K562 (cell line): ENCODE measurements at regions not wholly inside any gene's neighbourhood (a gene's known extent, or its start where the extent isn't known, plus 50 kb on each side); places are given as distances from the start of the nearest gene placed in this dataset.

Experiments used
- ATAC-seq: fragments of 200-7000 bp; cut with Tn5 transposase; 3 replicates; pipeline ENCODE4 v1.9.1; 2020; ENCODE audit warnings: moderate library complexity
- BruUV-seq: library from RNA; stranded (reverse); fragments of 400-500 nt; replicated peaks from 2 replicates; lab custom pipeline; 2021; lab: Mats Ljungman, UMichigan
- CTCF ChIA-PET: fragments of 300-600 bp; formaldehyde crosslinking; extraction: SDS; loops from one replicate; lab custom pipeline; 2021; ENCODE audit warnings: low intra/inter-chr PET ratio; lab: Yijun Ruan, JAX
- POLR2A ChIA-PET: fragments of 300-600, 350-650 bp; sonication (Branson Sonifier 250); formaldehyde crosslinking; extraction: SDS; loops from one replicate; lab custom pipeline; 2021; ENCODE audit warnings: antibody characterized with exemption, inconsistent platforms; lab: Yijun Ruan, JAX
- DNase-seq, 4 experiments: peaks; one replicate each; pipeline versions ENCODE4 v3.0.0 to v3.0.0-alpha.2; 2011 to 2018; ENCODE audit warnings: low spot score in 3 of 4, mixed read lengths in 3 of 4; ENCODE audit errors: extremely low read depth in 1 of 4
- FAIRE-seq: peaks from 2 replicates; lab custom pipeline; 2011; peaks lifted over from hg19 to GRCh38; lab: Jason Lieb, UNC
- H2AFZ ChIP-seq: 2 replicates; pipeline ENCODE4 v1.6.0; 2011; ENCODE audit warnings: low read depth, low read length, control low read depth, inconsistent platforms
- H3K27ac ChIP-seq: fragments of 200-600 bp; 3 replicates; pipeline ENCODE4 v1.8.0; 2011; ENCODE audit warnings: low read depth, mild to moderate bottlenecking, control low read depth, inconsistent platforms, low read length, moderate library complexity, mixed read lengths; ENCODE audit errors: extremely low read depth
- H3K27me3 ChIP-seq, 2 experiments: fragments of 300-600 bp in 1 of 2; 2 replicates in 1 of 2; 3 replicates in 1 of 2; pipeline versions ENCODE4 v1.6.0 to v1.8.0; 2011; ENCODE audit warnings: inconsistent platforms in 2 of 2, low read length in 2 of 2, mild to moderate bottlenecking in 1 of 2, mixed read lengths in 1 of 2, moderate library complexity in 1 of 2; ENCODE audit not compliant: control insufficient read depth in 2 of 2, insufficient read depth in 2 of 2
- H3K36me3 ChIP-seq: fragments of 300-600 bp; 3 replicates; pipeline ENCODE4 v1.8.0; 2011; ENCODE audit warnings: mild to moderate bottlenecking, low read length, inconsistent platforms; ENCODE audit not compliant: control insufficient read depth, insufficient read depth
- H3K4me1 ChIP-seq, 2 experiments: fragments of 200-600 bp in 1 of 2; replicated peaks in 1 of 2; 2 replicates in 1 of 2; 3 replicates in 1 of 2; pipeline versions ENCODE4 v1.5.1 to v1.8.0; 2011; ENCODE audit warnings: inconsistent platforms in 2 of 2, low read length in 2 of 2, mild to moderate bottlenecking in 1 of 2, mixed read lengths in 1 of 2, moderate library complexity in 1 of 2; ENCODE audit not compliant: control insufficient read depth in 2 of 2, insufficient read depth in 2 of 2
- H3K4me2 ChIP-seq: 2 replicates; pipeline ENCODE4 v1.6.1; 2011; ENCODE audit warnings: low read length, control low read depth, inconsistent platforms, mixed read lengths; ENCODE audit not compliant: insufficient read depth
- H3K4me3 ChIP-seq: fragments of 200-600 bp; sonication (generic), shearing (Covaris generic); 2 replicates; pipeline ENCODE4 v1.5.1; 2016; ENCODE audit warnings: control low read depth, inconsistent platforms
- H3K79me2 ChIP-seq: fragments of 200-600 bp; 3 replicates; pipeline ENCODE4 v1.8.0; 2011; ENCODE audit warnings: low read length, inconsistent platforms; ENCODE audit not compliant: control insufficient read depth, insufficient read depth
- H3K9ac ChIP-seq, 2 experiments: 2 replicates each; pipeline versions ENCODE4 v1.6.0 to v1.6.1; 2011; ENCODE audit warnings: low read depth in 2 of 2, low read length in 2 of 2, control low read depth in 1 of 2, inconsistent platforms in 1 of 2, mild to moderate bottlenecking in 1 of 2, mixed read lengths in 1 of 2; ENCODE audit not compliant: insufficient read depth in 1 of 2
- H3K9me1 ChIP-seq: one replicate; pipeline ENCODE4 v1.6.0; 2011; ENCODE audit warnings: inconsistent platforms, mild to moderate bottlenecking, low read length, moderate library complexity; ENCODE audit not compliant: control insufficient read depth, insufficient read depth
- H3K9me3 ChIP-seq: replicated peaks from 2 replicates; pipeline ENCODE4 v1.5.1; 2011; ENCODE audit warnings: low read depth, low read length, inconsistent platforms; ENCODE audit not compliant: control insufficient read depth, insufficient read depth
- H4K20me1 ChIP-seq: replicated peaks from 2 replicates; pipeline ENCODE4 v1.6.1; 2011; ENCODE audit warnings: low read length, inconsistent platforms, mixed read lengths; ENCODE audit not compliant: control insufficient read depth, insufficient read depth
- BRD4 ChIP-seq: fragments of 200-600 bp; sonication (generic); IDR thresholded peaks from 2 replicates; pipeline ENCODE4 v1.6.1; 2017; ENCODE audit warnings: inconsistent platforms
- BRF1 ChIP-seq: IDR thresholded peaks from 3 replicates; pipeline ENCODE4 v1.6.1; 2011; ENCODE audit warnings: borderline replicate concordance, mild to moderate bottlenecking; ENCODE audit not compliant: insufficient read length; ENCODE audit errors: extremely low read depth
- CBX3 ChIP-seq, 2 experiments: IDR thresholded peaks; 1 replicate in 1 of 2; 2 replicates in 1 of 2; pipeline ENCODE4 v1.6.1; 2012; ENCODE audit warnings: inconsistent platforms in 2 of 2, low read length in 2 of 2, borderline replicate concordance in 1 of 2, control low read depth in 1 of 2
- CBX5 ChIP-seq: IDR thresholded peaks from 2 replicates; pipeline ENCODE4 v1.6.1; 2014; ENCODE audit warnings: low read depth, borderline replicate concordance
- COPS2 ChIP-seq: fragments of 450-650 bp; conservative IDR thresholded peaks from 2 replicates; pipeline ENCODE4 v1.6.1; 2016; ENCODE audit warnings: mild to moderate bottlenecking, moderate library complexity
- CREBBP ChIP-seq: IDR thresholded peaks from one replicate; pipeline ENCODE4 v1.6.1; 2012; ENCODE audit warnings: low read depth, mild to moderate bottlenecking, control low read depth, inconsistent platforms, low read length
- GATAD2A ChIP-seq: fragments of 450-650 bp; IDR thresholded peaks from 2 replicates; pipeline ENCODE4 v1.6.1; 2017
- HMG20A ChIP-seq: fragments of 450-650 bp; formaldehyde crosslinking; conservative IDR thresholded peaks from 2 replicates; pipeline ENCODE4 v1.4.0; 2020; ENCODE audit warnings: mild to moderate bottlenecking, mixed read lengths
- LCOR ChIP-seq: sonication (generic); formaldehyde crosslinking; IDR thresholded peaks from 2 replicates; pipeline ENCODE4 v1.8.0; 2022; ENCODE audit warnings: mild to moderate bottlenecking, missing genetic modification reagents
- MAZ ChIP-seq, 2 experiments: fragments of 450-650 bp in 1 of 2; sonication (generic) in 1 of 2; formaldehyde crosslinking; IDR thresholded peaks in 1 of 2; conservative IDR thresholded peaks in 1 of 2; 2 replicates each; pipeline versions ENCODE4 v1.4.0 to v1.5.0; 2020; ENCODE audit warnings: mild to moderate bottlenecking in 1 of 2, missing genetic modification reagents in 1 of 2
- NR2F6 ChIP-seq: fragments of 450-650 bp; formaldehyde crosslinking; IDR thresholded peaks from 2 replicates; pipeline ENCODE4 v1.4.0; 2020; ENCODE audit warnings: mild to moderate bottlenecking
- POLR2AphosphoS2 ChIP-seq: IDR thresholded peaks from 2 replicates; pipeline ENCODE4 v1.6.1; 2012; ENCODE audit warnings: low read length, improper control_type of control experiment
- POLR2G ChIP-seq: fragments of 200-400 bp; formaldehyde crosslinking; IDR thresholded peaks from 2 replicates; pipeline ENCODE4 v1.6.1; 2017; ENCODE audit warnings: low read depth, mild to moderate bottlenecking, antibody characterized with exemption, low read length, moderate library complexity
- SNAPC5 ChIP-seq: fragments of 250-450 bp; sonication (Bioruptor Pico); IDR thresholded peaks from 2 replicates; pipeline ENCODE4 v1.8.0; 2021; ENCODE audit warnings: moderate library complexity, mild to moderate bottlenecking, inconsistent platforms
- THAP7 ChIP-seq: fragments of 250-450 bp; sonication (Bioruptor Pico); IDR thresholded peaks from 2 replicates; pipeline ENCODE4 v1.5.0; 2021
- USF1 ChIP-seq: sonication (generic); formaldehyde crosslinking; IDR thresholded peaks from 2 replicates; pipeline ENCODE4 v1.9.0; 2022; ENCODE audit warnings: mild to moderate bottlenecking, missing genetic modification reagents
- ZC3H8 ChIP-seq: fragments of 450-650 bp; IDR thresholded peaks from 2 replicates; pipeline ENCODE4 v1.6.1; 2017
- ZNF165 ChIP-seq: fragments of 250-450 bp; sonication (Bioruptor Pico); IDR thresholded peaks from 2 replicates; pipeline ENCODE4 v1.4.0; 2020; ENCODE audit warnings: borderline replicate concordance
- ZNF57 ChIP-seq: fragments of 450-650 bp; formaldehyde crosslinking; IDR thresholded peaks from 2 replicates; pipeline ENCODE4 v1.4.0; 2020; ENCODE audit warnings: mild to moderate bottlenecking, moderate library complexity
- WGBS: fragments of 100-300 bp; shearing (Covaris generic); methylation state at CpG from one replicate; pipeline ENCODE4 v1.1.6; 2016; ENCODE audit warnings: low coverage, mixed read lengths; ENCODE audit not compliant: insufficient coverage; ENCODE audit errors: missing lambda C conversion rate; 5-methylcytosine and 5-hydroxymethylcytosine counted together
- in situ Hi-C: fragments of 300-500 bp; cut with MboI; formaldehyde crosslinking; loops from 4 replicates; pipeline ENCODE4 v1.15.0; 2018; ENCODE audit warnings: inconsistent platforms, mixed read lengths
- intact Hi-C: fragments of 100-400 bp; cut with micrococcal nuclease; formaldehyde crosslinking; loops from 2 replicates; pipeline ENCODE4 v1.14.2; 2022

- in situ Hi-C loops (no loop called here), intact Hi-C loops (no loop called here)
- no peak for ATAC-seq
- Histone ChIP-seq H4K20me1 (no peaks in the 10 kb centered on the region), H3K79me2 (no peaks in the 10 kb centered on the region), H3K9ac (no peak overlapping the region), H3K9me1 (no peaks in the 10 kb centered on the region), H3K27me3 (no peaks in the 10 kb centered on the region; a peak in 1 of 5 replicates), H3K9me3 (no peaks in the 10 kb centered on the region)
- WGBS: 14% methylated on average over 4 of the region's 4 CpGs
- TF ChIP-seq POLR2G (no peak), ZNF57 (CRISPR knock-in tag) (no peak), GATAD2A (no peak), SNAPC5 (CRISPR knock-in tag) (no peak), POLR2AphosphoS2 (no peak), ZC3H8 (no peak), COPS2 (no peak), ZNF165 (CRISPR knock-in tag) (no peak), LCOR (CRISPR knock-in tag) (no peak), HMG20A (no peak), THAP7 (CRISPR knock-in tag) (no peak), CREBBP (no peak), NR2F6 (CRISPR knock-in tag) (no peak), USF1 (no peak), BRF1 (no peak), BRD4 (no peak), MAZ (CRISPR knock-in tag; conservative IDR thresholded peaks at IDR 0.05 in 1 of 2, IDR thresholded peaks at IDR 0.05 in 1 of 2) (no peak), CBX5 (no peak), CBX3 (IDR thresholded peaks at IDR 0.05; ENCODE audit: borderline replicate concordance in 1 of 2, low read length in 2 of 2) (no peak)
- TF ChIP-seq, all 486 proteins: peak for 0
- ChIA-PET CTCF (interaction anchor here (1.1 kb wide), 1 partner anchor 129 kb away, joined by 3 read pairs; no protein-coding TSS in a partner anchor), POLR2A (no interaction called here)
- no peaks in the 10 kb centered on the region for H3K36me3 ChIP-seq
- H3K4me3 ChIP-seq: no peak overlapping the region
- FAIRE-seq (no peak), DNase-seq (no peak)
- no peak overlapping the region for H3K4me2 ChIP-seq
- no peak overlapping the region for H3K27ac ChIP-seq
- no peaks in the 10 kb centered on the region for H3K4me1 ChIP-seq
- no peak overlapping the region for H2AFZ ChIP-seq
- BruUV-seq: no TSS peak
Observed at GRCh38 chr11:95586661-95587060, 202.9 kb downstream of the FAM76B start.
